Body of pancreas (tissue), 4 donors: ENCODE measurements at regions not wholly inside any gene's neighbourhood (a gene's known extent, or its start where the extent isn't known, plus 50 kb on each side); places are given as distances from the start of the nearest gene placed in this dataset.

Experiments used
- POLR2A ChIP-seq, 3 donors: fragments of 450-650 bp; IDR thresholded peaks; one replicate each; pipeline ENCODE4 v1.6.1; 2016; ENCODE audit warnings: antibody characterized with exemption in 3 of 3, mild to moderate bottlenecking in 2 of 3
- TF ChIP-seq, protein P1 (sequence below), 7 experiments: fragments of 450-650 bp in 4 of 7; fragments of 200-600 bp in 3 of 7; sonication (generic) in 3 of 7; IDR thresholded peaks; one replicate each; pipeline ENCODE4 v1.5.1; 2016 to 2019; ENCODE audit warnings: antibody characterized with exemption in 7 of 7

DNA sequence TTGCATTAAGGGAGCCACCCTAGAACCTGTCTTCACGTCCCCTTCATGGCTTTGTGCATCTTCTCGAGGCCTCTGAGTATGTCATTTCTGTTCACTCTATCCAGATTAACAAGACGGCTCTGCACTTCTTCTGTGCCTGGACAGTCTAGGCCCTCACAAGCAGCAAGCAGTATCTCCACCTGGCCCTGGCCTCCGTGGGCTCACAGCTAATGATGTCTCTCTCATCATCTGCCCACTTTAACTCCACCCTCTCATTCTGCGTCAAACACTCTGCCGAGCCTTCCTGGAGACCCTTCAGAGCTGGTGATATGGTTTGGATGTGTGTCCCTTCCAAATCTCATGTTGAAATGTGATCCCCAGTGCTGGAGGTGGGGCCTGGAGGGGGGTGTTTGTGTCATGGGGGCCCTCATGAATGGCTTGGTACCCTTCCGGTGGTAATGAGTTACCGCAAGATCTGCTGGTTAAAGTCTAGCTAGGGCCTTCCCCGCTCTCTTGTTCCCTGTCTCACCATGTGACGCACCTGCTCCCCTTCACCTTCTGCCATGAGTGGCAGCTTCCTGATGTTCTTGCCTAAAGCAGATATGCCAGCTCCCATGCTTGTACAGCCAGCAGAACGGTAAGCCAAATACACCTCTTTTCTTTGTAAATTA is 132.5 kb upstream of the ID2 start:
- no peak for TF ChIP-seq POLR2A (IDR thresholded peaks at IDR 0.05)
- TF ChIP-seq, protein P1, sequence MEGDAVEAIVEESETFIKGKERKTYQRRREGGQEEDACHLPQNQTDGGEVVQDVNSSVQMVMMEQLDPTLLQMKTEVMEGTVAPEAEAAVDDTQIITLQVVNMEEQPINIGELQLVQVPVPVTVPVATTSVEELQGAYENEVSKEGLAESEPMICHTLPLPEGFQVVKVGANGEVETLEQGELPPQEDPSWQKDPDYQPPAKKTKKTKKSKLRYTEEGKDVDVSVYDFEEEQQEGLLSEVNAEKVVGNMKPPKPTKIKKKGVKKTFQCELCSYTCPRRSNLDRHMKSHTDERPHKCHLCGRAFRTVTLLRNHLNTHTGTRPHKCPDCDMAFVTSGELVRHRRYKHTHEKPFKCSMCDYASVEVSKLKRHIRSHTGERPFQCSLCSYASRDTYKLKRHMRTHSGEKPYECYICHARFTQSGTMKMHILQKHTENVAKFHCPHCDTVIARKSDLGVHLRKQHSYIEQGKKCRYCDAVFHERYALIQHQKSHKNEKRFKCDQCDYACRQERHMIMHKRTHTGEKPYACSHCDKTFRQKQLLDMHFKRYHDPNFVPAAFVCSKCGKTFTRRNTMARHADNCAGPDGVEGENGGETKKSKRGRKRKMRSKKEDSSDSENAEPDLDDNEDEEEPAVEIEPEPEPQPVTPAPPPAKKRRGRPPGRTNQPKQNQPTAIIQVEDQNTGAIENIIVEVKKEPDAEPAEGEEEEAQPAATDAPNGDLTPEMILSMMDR (IDR thresholded peaks at IDR 0.05), result no peak
